GM12891 (cell line): ENCODE measurements at regions not wholly inside any gene's neighbourhood (a gene's known extent, or its start where the extent isn't known, plus 50 kb on each side); places are given as distances from the start of the nearest gene placed in this dataset.

ENCODE experiments used
- PAX5 ChIP-seq: IDR thresholded peaks from 2 replicates; pipeline ENCODE4 v1.6.1; 2011; ENCODE audit warnings: low read length, moderate library complexity, mild to moderate bottlenecking; ENCODE audit not compliant: insufficient read depth, severe bottlenecking
- POLR2A ChIP-seq: IDR thresholded peaks from 2 replicates; pipeline ENCODE4 v1.6.1; 2011; ENCODE audit warnings: low read depth, low read length, control low read depth
- POLR2AphosphoS5 ChIP-seq: IDR thresholded peaks from 2 replicates; pipeline ENCODE4 v1.6.1; 2011; ENCODE audit warnings: low read depth, low read length, control low read depth
- POU2F2 ChIP-seq: IDR thresholded peaks from 2 replicates; pipeline ENCODE4 v1.6.1; 2011; ENCODE audit warnings: low read depth, mild to moderate bottlenecking, control low read depth, low read length, moderate library complexity
- SPI1 ChIP-seq: IDR thresholded peaks from 2 replicates; pipeline ENCODE4 v1.6.1; 2011; ENCODE audit warnings: low read depth, low read length, control low read depth
- TAF1 ChIP-seq: IDR thresholded peaks from 2 replicates; pipeline ENCODE4 v1.6.1; 2011; ENCODE audit warnings: low read depth, low read length, control low read depth

DNA sequence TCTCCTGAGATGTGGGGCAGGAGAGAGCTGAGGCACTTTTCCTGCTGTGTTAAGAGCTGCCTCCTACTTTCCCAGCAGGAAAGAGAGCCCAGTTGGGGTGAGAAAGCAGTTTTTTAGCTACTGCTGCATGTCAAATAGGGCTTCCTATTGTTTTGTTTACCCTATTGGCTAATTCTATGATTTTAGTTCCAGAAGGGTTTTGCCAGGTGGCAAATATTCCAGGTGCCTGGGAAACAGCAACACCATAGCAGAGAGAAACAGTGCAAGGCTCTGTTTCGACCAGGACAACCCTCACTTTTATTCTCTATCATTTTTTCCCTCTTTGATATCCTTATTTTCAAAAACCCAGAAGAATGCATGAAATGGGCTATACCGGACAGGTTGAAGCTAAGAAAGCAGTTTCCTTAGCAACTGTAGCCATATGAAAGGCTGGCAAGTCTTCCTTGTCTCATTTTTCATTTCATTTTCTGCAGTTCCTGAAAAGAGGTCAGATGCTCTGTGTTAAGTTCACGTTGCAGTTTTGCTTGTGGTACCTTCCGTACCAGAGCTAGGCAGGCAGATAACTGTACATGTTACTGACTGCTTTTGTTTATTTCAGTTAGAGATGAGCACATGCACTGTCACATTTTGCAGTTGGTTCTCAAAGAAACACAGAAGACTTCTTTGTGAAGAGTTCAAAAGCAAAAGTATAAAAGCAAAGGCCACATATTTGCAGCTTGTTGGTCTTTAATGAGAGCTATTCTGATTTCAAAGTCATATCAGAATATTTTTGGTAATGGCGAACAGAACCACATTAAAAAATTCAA lies 84.8 kb downstream of the AQP4 start:
- no peak for TF ChIP-seq POLR2A
- TF ChIP-seq TAF1, result no peak
- TF ChIP-seq POLR2AphosphoS5, result no peak
- TF ChIP-seq POU2F2, result no peak
- TF ChIP-seq PAX5, result no peak
- no peak for TF ChIP-seq SPI1
